GM12875 (cell line): ENCODE measurements at regions not wholly inside any gene's neighbourhood (a gene's known extent, or its start where the extent isn't known, plus 50 kb on each side); places are given as distances from the start of the nearest gene placed in this dataset.

Experiments used
- H3K4me3 ChIP-seq: one replicate; pipeline ENCODE4 v1.5.1; 2011; ENCODE audit warnings: low read depth, low read length, control low read depth
- CTCF ChIP-seq: IDR thresholded peaks from 2 replicates; pipeline ENCODE4 v1.5.1; 2011; ENCODE audit warnings: low read depth, mild to moderate bottlenecking, control low read depth, inconsistent platforms, low read length, moderate library complexity, borderline replicate concordance; ENCODE audit not compliant: insufficient read depth

- TF ChIP-seq CTCF = no peak
- no peak overlapping the region for H3K4me3 ChIP-seq
These were observed 998.8 kb upstream of the PIK3C3 start for GRCh38 chr18:40956213-40956612.

GRCh38 chr18:40955351-40955750, 999.7 kb upstream of the PIK3C3 start:
- H3K4me3 ChIP-seq = no peak overlapping the region
- TF ChIP-seq CTCF = no peak

- TF ChIP-seq CTCF = no peak
- no peak overlapping the region for H3K4me3 ChIP-seq
These were observed 1005.7 kb upstream of the PIK3C3 start for GRCh38 chr18:40949114-40949950.

GRCh38 chr18:40944576-40944975, 1010.5 kb upstream of the PIK3C3 start:
- TF ChIP-seq CTCF = no peak
- H3K4me3 ChIP-seq = no peak overlapping the region

- TF ChIP-seq CTCF = no peak
- H3K4me3 ChIP-seq = no peak overlapping the region
These were observed 1015.1 kb upstream of the PIK3C3 start for GRCh38 chr18:40939656-40940515.

GRCh38 chr18:40938615-40939014, 1016.4 kb upstream of the PIK3C3 start:
- no peak overlapping the region for H3K4me3 ChIP-seq
- TF ChIP-seq CTCF = no peak

GRCh38 chr18:40937386-40937785, 1017.6 kb upstream of the PIK3C3 start:
- no peak overlapping the region for H3K4me3 ChIP-seq
- TF ChIP-seq CTCF = no peak
